ENCODE measurements at regions not wholly inside any gene's neighbourhood (a gene's known extent, or its start where the extent isn't known, plus 50 kb on each side); places are given as distances from the start of the nearest gene placed in this dataset.
A peak's percentile ranks its signal among the peaks of the same experiment; 100 is the strongest.

DNA sequence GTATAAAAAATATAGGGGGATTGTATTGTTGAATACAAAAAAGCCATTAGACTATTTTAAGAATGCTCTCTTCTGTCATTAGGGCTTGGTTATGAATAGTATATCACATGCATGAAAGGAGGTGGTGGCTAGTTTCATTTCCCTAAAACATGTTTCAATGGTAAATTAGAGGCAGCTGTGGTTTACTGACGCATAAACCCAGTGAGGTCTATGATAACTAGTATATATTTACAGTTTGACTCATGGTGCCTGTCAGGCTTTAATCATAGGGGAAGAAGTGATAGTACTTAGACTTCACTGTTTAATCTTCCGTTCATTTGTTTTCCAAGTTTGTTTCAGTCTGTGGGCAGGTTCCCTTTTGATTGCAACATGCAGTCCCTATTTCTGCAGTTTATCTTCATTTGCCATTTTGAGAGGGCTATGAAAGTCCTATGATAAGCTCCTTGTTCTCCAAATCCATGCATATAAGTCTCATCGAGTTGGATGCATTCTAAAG, 55.1 kb upstream of the MAP4K3 start (continued):
- TF ChIP-seq, protein P1, sequence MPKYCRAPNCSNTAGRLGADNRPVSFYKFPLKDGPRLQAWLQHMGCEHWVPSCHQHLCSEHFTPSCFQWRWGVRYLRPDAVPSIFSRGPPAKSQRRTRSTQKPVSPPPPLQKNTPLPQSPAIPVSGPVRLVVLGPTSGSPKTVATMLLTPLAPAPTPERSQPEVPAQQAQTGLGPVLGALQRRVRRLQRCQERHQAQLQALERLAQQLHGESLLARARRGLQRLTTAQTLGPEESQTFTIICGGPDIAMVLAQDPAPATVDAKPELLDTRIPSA (CRISPR knock-in tag; IDR thresholded peaks at IDR 0.05; ENCODE audit: borderline replicate concordance) = no peak
- TF ChIP-seq, protein P2, sequence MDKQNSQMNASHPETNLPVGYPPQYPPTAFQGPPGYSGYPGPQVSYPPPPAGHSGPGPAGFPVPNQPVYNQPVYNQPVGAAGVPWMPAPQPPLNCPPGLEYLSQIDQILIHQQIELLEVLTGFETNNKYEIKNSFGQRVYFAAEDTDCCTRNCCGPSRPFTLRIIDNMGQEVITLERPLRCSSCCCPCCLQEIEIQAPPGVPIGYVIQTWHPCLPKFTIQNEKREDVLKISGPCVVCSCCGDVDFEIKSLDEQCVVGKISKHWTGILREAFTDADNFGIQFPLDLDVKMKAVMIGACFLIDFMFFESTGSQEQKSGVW (CRISPR knock-in tag; IDR thresholded peaks at IDR 0.05; ENCODE audit: borderline replicate concordance) = no peak
- TF ChIP-seq EP300 (IDR thresholded peaks at IDR 0.05; ENCODE audit: low read depth in 2 of 2, low read length in 2 of 2) (peak in 1 of 2 experiments; percentile 94; a peak in 2 of 4 replicates), EP300 (CRISPR knock-in tag; IDR thresholded peaks at IDR 0.05; ENCODE audit: borderline replicate concordance) (peak; percentile 85), HIVEP1 (CRISPR knock-in tag; IDR thresholded peaks at IDR 0.05) (no peak), NR2C2 (CRISPR knock-in tag; IDR thresholded peaks at IDR 0.05; ENCODE audit: borderline replicate concordance) (no peak), NFKB2 (CRISPR knock-in tag; IDR thresholded peaks at IDR 0.05; ENCODE audit: borderline replicate concordance) (no peak), MTF1 (CRISPR knock-in tag; IDR thresholded peaks at IDR 0.05) (no peak), ZFP82 (CRISPR knock-in tag; IDR thresholded peaks at IDR 0.05; ENCODE audit: borderline replicate concordance) (no peak), SMARCC2 (IDR thresholded peaks at IDR 0.05) (peak; percentile 26; the same call in 1 of the 2 replicates), ZFP36 (IDR thresholded peaks at IDR 0.05; ENCODE audit: borderline replicate concordance, low read depth, low read length, partially characterized antibody) (no peak), ESRRA (CRISPR knock-in tag; IDR thresholded peaks at IDR 0.05; ENCODE audit: low read depth) (no peak), MIXL1 (CRISPR knock-in tag; IDR thresholded peaks at IDR 0.05) (peak; percentile 69; the same call in 1 of the 2 replicates), PTBP1 (IDR thresholded peaks at IDR 0.05; ENCODE audit: low read depth, low read length, poor library complexity, severe bottlenecking) (no peak), ZNF546 (CRISPR knock-in tag; conservative IDR thresholded peaks at IDR 0.05) (no peak), ZNF451 (CRISPR knock-in tag; IDR thresholded peaks at IDR 0.05) (no peak), RBM39 (IDR thresholded peaks at IDR 0.05; ENCODE audit: low read depth, low read length, poor library complexity, severe bottlenecking) (no peak), NFKBIZ (CRISPR knock-in tag; IDR thresholded peaks at IDR 0.05) (peak; percentile 80; the same call in 1 of the 2 replicates), NAIF1 (CRISPR knock-in tag; IDR thresholded peaks at IDR 0.05; ENCODE audit: borderline replicate concordance) (no peak)
- TF ChIP-seq, protein P3, sequence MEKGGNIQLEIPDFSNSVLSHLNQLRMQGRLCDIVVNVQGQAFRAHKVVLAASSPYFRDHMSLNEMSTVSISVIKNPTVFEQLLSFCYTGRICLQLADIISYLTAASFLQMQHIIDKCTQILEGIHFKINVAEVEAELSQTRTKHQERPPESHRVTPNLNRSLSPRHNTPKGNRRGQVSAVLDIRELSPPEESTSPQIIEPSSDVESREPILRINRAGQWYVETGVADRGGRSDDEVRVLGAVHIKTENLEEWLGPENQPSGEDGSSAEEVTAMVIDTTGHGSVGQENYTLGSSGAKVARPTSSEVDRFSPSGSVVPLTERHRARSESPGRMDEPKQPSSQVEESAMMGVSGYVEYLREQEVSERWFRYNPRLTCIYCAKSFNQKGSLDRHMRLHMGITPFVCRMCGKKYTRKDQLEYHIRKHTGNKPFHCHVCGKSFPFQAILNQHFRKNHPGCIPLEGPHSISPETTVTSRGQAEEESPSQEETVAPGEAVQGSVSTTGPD (CRISPR knock-in tag; IDR thresholded peaks at IDR 0.05) = no peak
- TF ChIP-seq, protein P4, sequence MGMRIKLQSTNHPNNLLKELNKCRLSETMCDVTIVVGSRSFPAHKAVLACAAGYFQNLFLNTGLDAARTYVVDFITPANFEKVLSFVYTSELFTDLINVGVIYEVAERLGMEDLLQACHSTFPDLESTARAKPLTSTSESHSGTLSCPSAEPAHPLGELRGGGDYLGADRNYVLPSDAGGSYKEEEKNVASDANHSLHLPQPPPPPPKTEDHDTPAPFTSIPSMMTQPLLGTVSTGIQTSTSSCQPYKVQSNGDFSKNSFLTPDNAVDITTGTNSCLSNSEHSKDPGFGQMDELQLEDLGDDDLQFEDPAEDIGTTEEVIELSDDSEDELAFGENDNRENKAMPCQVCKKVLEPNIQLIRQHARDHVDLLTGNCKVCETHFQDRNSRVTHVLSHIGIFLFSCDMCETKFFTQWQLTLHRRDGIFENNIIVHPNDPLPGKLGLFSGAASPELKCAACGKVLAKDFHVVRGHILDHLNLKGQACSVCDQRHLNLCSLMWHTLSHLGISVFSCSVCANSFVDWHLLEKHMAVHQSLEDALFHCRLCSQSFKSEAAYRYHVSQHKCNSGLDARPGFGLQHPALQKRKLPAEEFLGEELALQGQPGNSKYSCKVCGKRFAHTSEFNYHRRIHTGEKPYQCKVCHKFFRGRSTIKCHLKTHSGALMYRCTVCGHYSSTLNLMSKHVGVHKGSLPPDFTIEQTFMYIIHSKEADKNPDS (CRISPR knock-in tag; IDR thresholded peaks at IDR 0.05) = no peak
- TF ChIP-seq, protein P5, sequence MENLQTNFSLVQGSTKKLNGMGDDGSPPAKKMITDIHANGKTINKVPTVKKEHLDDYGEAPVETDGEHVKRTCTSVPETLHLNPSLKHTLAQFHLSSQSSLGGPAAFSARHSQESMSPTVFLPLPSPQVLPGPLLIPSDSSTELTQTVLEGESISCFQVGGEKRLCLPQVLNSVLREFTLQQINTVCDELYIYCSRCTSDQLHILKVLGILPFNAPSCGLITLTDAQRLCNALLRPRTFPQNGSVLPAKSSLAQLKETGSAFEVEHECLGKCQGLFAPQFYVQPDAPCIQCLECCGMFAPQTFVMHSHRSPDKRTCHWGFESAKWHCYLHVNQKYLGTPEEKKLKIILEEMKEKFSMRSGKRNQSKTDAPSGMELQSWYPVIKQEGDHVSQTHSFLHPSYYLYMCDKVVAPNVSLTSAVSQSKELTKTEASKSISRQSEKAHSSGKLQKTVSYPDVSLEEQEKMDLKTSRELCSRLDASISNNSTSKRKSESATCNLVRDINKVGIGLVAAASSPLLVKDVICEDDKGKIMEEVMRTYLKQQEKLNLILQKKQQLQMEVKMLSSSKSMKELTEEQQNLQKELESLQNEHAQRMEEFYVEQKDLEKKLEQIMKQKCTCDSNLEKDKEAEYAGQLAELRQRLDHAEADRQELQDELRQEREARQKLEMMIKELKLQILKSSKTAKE (CRISPR knock-in tag; IDR thresholded peaks at IDR 0.05; ENCODE audit: borderline replicate concordance) = no peak
- TF ChIP-seq, protein P6, sequence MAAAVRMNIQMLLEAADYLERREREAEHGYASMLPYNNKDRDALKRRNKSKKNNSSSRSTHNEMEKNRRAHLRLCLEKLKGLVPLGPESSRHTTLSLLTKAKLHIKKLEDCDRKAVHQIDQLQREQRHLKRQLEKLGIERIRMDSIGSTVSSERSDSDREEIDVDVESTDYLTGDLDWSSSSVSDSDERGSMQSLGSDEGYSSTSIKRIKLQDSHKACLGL (CRISPR knock-in tag; IDR thresholded peaks at IDR 0.05) = no peak
